Naive thymus-derived CD4-positive, alpha-beta T cell (primary cell): ENCODE measurements at regions not wholly inside any gene's neighbourhood (a gene's known extent, or its start where the extent isn't known, plus 50 kb on each side); places are given as distances from the start of the nearest gene placed in this dataset.
"Not testable (repeated sequence)": the region's sequence is repeated elsewhere in the genome, so short reads cannot be mapped to it uniquely, and the experiment has no call there.

Experiments
- ATAC-seq: fragments of 150-1000 bp; cut with Tn5 transposase; 2 replicates; pipeline ENCODE4 v1.10.0; 2021; ENCODE audit warnings: mild to moderate bottlenecking, moderate library complexity
- CTCF ChIA-PET: fragments of 350-600 bp; sonication (Branson Sonifier 250); formaldehyde crosslinking; loops from one replicate; lab custom pipeline; 2021; ENCODE audit warnings: antibody characterized with exemption; lab: Charles Lee
- POLR2A ChIA-PET: fragments of 350-600 bp; sonication (Branson Sonifier 250); formaldehyde crosslinking; loops from one replicate; lab custom pipeline; 2021; ENCODE audit warnings: antibody characterized with exemption, inconsistent platforms; lab: Charles Lee
- DNase-seq, 9 donors: peaks; one replicate each; pipeline versions ENCODE4 v3.0.0 to v3.0.0-alpha.2; 2020 to 2022; ENCODE audit warnings: mixed read lengths in 1 of 9
- H3K27ac ChIP-seq: one replicate; pipeline ENCODE4 v1.7.0; 2013; ENCODE audit warnings: mild to moderate bottlenecking, low read depth, low read length, moderate library complexity
- H3K27me3 ChIP-seq, 2 donors: one replicate each; pipeline ENCODE4 v1.7.0; 2013; ENCODE audit warnings: low read length in 2 of 2, mild to moderate bottlenecking in 2 of 2, moderate library complexity in 2 of 2; ENCODE audit not compliant: control insufficient read depth in 2 of 2, insufficient read depth in 2 of 2
- H3K36me3 ChIP-seq, 3 experiments: 1 replicate in 2 of 3; 2 replicates in 1 of 3; pipeline ENCODE4 v1.7.0; 2013; ENCODE audit warnings: low read length in 3 of 3, mild to moderate bottlenecking in 3 of 3, moderate library complexity in 1 of 3; ENCODE audit not compliant: insufficient read depth in 3 of 3, control insufficient read depth in 2 of 3
- H3K4me1 ChIP-seq, 2 donors: one replicate each; pipeline ENCODE4 v1.7.0; 2013; ENCODE audit warnings: low read length in 2 of 2, mild to moderate bottlenecking in 2 of 2, moderate library complexity in 1 of 2; ENCODE audit not compliant: control insufficient read depth in 2 of 2, insufficient read depth in 2 of 2
- H3K4me3 ChIP-seq: 2 replicates; pipeline ENCODE4 v1.7.0; 2013; ENCODE audit warnings: mild to moderate bottlenecking, low read length
- H3K9me3 ChIP-seq, 3 experiments: 1 replicate in 2 of 3; 2 replicates in 1 of 3; pipeline ENCODE4 v1.7.0; 2013; ENCODE audit warnings: low read length in 3 of 3; ENCODE audit not compliant: control insufficient read depth in 2 of 3
- H3K27ac Mint-ChIP-seq, 9 donors: one replicate each; pipeline ENCODE4 v1.8.0; 2020 to 2022; ENCODE audit warnings: mixed read lengths in 9 of 9, mild to moderate bottlenecking in 8 of 9, moderate library complexity in 5 of 9, inconsistent platforms in 2 of 9
- H3K27me3 Mint-ChIP-seq, 5 donors: one replicate each; pipeline ENCODE4 v1.8.0; 2021 to 2022; ENCODE audit warnings: mixed read lengths in 5 of 5, mild to moderate bottlenecking in 1 of 5
- H3K36me3 Mint-ChIP-seq, 5 donors: one replicate each; pipeline ENCODE4 v1.8.0; 2020 to 2022; ENCODE audit warnings: mixed read lengths in 5 of 5, mild to moderate bottlenecking in 3 of 5, inconsistent platforms in 1 of 5
- H3K4me1 Mint-ChIP-seq, 7 donors: one replicate each; pipeline ENCODE4 v1.8.0; 2020 to 2022; ENCODE audit warnings: mixed read lengths in 7 of 7, mild to moderate bottlenecking in 3 of 7, inconsistent platforms in 1 of 7
- H3K4me3 Mint-ChIP-seq, 10 donors: one replicate each; pipeline ENCODE4 v1.8.0; 2020 to 2022; ENCODE audit warnings: mild to moderate bottlenecking in 10 of 10, mixed read lengths in 10 of 10, moderate library complexity in 6 of 10, inconsistent platforms in 2 of 10
- H3K9me3 Mint-ChIP-seq, 11 donors: one replicate each; pipeline ENCODE4 v1.8.0; 2020 to 2022; ENCODE audit warnings: mixed read lengths in 11 of 11, mild to moderate bottlenecking in 4 of 11, inconsistent platforms in 1 of 11, moderate library complexity in 1 of 11
- intact Hi-C, 2 donors: fragments of 100-400 bp; cut with micrococcal nuclease; formaldehyde crosslinking; loops; one replicate each; pipeline ENCODE4 v1.15.1; 2023

DNA sequence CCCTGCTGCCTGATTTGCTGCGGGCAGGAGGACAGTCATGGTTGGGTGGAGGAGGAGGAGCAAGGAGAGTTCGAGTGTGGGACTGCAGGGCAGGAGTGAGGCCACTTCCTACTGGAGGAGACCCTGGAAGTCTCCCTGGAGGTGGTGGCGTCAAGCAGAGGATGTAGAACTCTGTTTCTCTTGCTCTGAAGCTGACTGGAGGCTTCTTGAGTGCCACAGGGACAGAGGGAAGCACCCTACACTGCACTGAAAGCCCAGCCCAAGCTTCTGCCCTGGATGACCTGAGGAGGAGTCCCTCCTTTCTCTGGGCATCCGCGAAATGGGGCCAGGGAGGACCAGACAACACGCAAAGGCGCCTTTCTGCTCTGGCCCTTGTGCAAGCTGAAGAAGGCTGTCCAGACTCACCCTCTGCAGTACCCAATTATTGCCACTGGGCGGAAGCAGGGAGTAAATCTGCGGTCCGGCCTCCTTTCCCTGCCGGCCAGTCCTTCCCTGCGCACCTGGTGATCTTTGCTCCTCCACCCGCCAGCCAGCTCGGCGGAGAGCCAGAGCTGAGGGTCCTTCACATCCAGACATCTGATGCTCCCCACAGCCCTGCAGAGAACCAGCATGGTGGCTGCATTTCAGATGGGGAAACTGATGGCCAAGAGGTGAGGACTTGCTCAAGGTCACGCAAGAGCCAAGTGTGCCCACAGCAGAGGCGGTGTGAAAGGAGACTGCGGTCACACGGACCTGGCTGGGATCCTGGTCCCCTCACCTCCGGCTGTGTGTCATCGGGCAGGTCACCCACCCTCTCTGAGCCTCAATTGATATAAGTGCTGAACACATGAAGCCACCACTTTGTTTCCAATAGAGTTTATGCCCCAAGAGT, 207.1 kb downstream of the TBC1D2B start:
- ChIA-PET POLR2A (no interaction called here), CTCF (no interaction called here)
- peak; percentile 51 for ATAC-seq

DNA sequence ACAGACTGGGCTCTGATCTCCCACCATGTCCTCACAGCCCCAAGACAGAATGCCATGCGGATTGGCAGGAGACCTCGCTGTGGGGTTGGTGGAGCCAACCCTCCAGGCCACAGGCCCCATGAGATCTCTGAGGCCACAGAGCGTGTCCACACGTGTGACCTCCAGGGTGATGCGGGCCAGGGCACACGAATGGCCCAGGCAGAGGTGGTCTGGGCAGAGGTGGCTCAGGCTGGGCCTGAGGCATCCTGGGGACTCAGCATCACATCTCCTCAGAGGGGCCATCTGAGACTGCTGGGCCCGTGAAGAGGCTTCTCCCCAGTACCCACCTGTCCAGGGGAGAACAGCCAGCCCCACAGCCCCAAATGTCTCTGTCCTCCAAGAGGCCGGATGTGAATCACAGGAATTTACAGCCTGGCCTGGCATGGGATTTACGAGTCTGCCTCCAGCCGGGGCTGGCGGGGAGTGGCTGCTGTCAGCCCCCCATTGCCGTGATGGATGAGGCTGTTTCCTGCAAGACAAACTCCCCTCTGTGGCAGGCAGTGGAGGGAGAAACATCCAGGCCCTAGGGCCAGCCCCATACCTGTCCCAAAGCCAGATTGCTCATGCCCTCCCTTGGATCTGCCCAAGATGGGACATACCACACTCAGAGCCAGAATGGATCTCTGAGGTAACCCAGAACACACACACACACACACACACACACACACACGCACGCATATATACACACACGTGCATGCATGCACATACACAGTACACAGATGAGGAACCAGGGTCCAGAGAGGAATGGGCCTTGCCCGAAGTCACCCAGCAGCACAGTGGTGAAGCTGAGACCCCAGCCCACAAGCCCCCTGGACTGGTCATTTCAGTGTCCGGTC, 208.3 kb downstream of the TBC1D2B start:
- Histone ChIP-seq H3K27me3 (no peaks in the 10 kb centered on the region), H3K4me1 (no peaks in the 10 kb centered on the region), H3K9me3 (no peaks in the 10 kb centered on the region), H3K27ac (no peak overlapping the region), H3K36me3 (no peaks in the 10 kb centered on the region), H3K4me3 (no peak overlapping the region)
- intact Hi-C loops = no loop called here
- H3K36me3 Mint-ChIP-seq = no peaks in the 10 kb centered on the region
- ChIA-PET POLR2A (no interaction called here), CTCF (no interaction called here)
- H3K4me3 Mint-ChIP-seq = no peak overlapping the region
- peaks cover 0 to 3% (median 0%) of the 10 kb centered on the region in 7 donors for H3K4me1 Mint-ChIP-seq
- no peak for DNase-seq
- H3K9me3 Mint-ChIP-seq = no peaks in the 10 kb centered on the region
- H3K27me3 Mint-ChIP-seq = no peaks in the 10 kb centered on the region
- ATAC-seq = no peak
- no peak overlapping the region for H3K27ac Mint-ChIP-seq

More for the DNA sequence above, 207.1 kb downstream of the TBC1D2B start:
- no peaks in the 10 kb centered on the region for H3K36me3 Mint-ChIP-seq
- DNase-seq = peak in 3 of 9 donors; percentile 8 to 54 (median 10)
- intact Hi-C loops = no loop called here
- no peaks in the 10 kb centered on the region for H3K27me3 Mint-ChIP-seq
- peaks cover 0 to 3% (median 0%) of the 10 kb centered on the region in 7 donors for H3K4me1 Mint-ChIP-seq
- no peak overlapping the region for H3K4me3 Mint-ChIP-seq
- no peaks in the 10 kb centered on the region for H3K4me1 ChIP-seq
- H3K4me3 ChIP-seq = no peak overlapping the region
- H3K27ac ChIP-seq = no peak overlapping the region
- no peaks in the 10 kb centered on the region for H3K36me3 ChIP-seq
- no peaks in the 10 kb centered on the region for H3K27me3 ChIP-seq
- no peak overlapping the region for H3K27ac Mint-ChIP-seq
- no peaks in the 10 kb centered on the region for H3K9me3 ChIP-seq
- H3K9me3 Mint-ChIP-seq = no peaks in the 10 kb centered on the region

DNA sequence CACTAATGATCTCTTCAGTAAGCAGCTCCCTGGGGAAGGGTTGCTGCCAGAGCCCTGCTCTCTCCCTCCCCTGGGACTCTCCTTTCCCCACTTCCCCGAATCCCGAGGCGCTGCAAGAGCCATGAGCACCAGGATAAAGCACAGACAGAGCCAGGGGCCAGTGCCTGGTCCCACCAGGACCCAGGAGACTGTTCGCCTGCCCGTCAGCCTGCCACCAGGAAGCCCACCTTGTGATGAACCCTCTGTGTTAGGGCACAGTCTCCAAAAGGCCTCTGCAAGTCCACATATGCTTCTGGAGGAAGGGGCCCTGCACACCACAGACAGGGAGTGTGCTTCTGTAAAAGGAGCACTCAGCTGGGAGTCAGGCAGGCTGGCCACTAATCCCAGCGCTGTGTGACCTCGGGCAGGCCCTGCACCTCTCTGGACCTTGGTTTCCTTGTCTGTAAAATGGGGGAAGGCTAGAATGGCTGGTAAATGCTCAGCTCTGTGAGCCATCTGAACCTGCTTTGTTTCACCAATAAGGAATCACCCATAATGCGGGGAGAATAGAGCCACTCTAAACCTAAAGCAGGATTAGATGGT, 209.4 kb downstream of the TBC1D2B start:
- H3K27ac Mint-ChIP-seq, H3K4me1 Mint-ChIP-seq, intact Hi-C loops, H3K4me1 ChIP-seq, H3K27ac ChIP-seq, H3K4me3 Mint-ChIP-seq, H3K9me3 Mint-ChIP-seq, H3K27me3 ChIP-seq, CTCF ChIA-PET, DNase-seq, POLR2A ChIA-PET, H3K9me3 ChIP-seq, ATAC-seq, H3K36me3 ChIP-seq, H3K36me3 Mint-ChIP-seq, H3K4me3 ChIP-seq, H3K27me3 Mint-ChIP-seq: not testable (repeated sequence)

DNA sequence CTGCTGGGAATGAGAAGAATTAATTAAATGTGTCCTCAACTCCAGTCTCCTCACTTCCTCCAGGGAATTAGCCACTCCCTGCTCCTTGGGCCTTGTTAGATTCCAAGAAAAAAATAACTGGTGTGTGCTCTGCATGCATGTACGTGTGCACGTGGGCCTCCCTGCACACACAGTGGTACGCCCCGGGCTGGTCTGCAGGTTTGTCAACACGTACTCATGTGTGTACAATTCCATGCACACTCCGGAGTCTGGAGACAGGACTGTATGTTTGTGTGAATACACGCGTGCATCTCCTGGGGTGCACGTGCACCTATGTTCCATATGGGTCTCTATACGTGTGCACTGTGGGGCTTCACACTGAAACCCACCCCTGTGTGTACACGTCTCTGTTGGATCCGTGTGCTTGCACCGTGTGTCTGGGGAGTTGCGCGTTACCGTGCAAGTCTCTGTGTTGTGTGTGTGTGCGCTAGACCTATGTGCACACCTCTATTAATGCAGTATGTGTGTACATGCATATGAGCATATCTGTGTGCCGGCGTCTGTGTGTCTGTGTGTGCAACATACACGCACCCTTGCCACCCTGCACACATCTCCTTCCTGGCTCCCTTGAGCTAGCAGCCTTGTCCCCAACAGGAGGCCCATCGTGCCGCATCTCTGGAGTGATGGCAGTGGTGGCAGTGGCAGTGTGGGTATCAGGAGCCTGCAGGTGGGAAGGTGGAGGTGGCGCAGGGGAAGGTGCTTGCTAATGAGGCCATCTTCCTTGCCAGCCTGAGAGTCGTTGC, 210.1 kb downstream of the TBC1D2B start:
- Histone ChIP-seq H3K4me1 (no peaks in the 10 kb centered on the region), H3K36me3 (no peaks in the 10 kb centered on the region), H3K4me3 (no peak overlapping the region), H3K9me3 (no peaks in the 10 kb centered on the region), H3K27ac (no peak overlapping the region), H3K27me3 (no peaks in the 10 kb centered on the region)
- ChIA-PET CTCF (no interaction called here), POLR2A (no interaction called here)
- peaks cover 0 to 3% (median 0%) of the 10 kb centered on the region in 7 donors for H3K4me1 Mint-ChIP-seq
- H3K9me3 Mint-ChIP-seq = no peaks in the 10 kb centered on the region
- H3K4me3 Mint-ChIP-seq = no peak overlapping the region
- H3K27me3 Mint-ChIP-seq = no peaks in the 10 kb centered on the region
- DNase-seq = no peak
- no peak overlapping the region for H3K27ac Mint-ChIP-seq
- no peak for ATAC-seq
- H3K36me3 Mint-ChIP-seq = no peaks in the 10 kb centered on the region
- intact Hi-C loops = no loop called here

DNA sequence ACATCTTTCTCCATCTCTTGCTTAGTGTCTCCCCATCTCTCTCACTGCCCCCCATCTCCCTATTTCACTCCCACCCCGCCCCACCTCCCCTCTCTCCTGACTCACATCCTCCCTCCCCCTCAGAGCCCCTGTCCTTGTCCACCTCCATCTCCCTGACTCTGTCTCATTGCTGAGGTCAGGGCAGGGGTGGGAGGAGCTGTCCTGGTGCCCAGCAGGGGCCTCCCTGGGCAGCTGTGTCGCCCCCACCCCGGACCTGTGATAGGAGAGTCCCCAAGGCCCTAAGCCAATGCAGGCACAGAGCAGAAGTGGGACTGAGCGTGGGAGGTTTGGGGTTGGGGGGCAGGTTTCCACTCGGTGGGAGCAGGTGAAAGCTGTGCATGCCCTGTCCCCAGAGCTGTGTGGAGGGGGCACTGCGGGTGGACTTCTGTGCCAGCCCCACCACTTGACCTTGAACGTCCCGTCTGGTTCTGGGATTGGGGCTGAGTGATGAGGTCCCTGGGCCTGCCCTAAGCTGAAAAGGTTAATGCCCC, 210.8 kb downstream of the TBC1D2B start:
- intact Hi-C loops = no loop called here
- ATAC-seq (no peak), DNase-seq (no peak)
- Mint-ChIP-seq H3K4me1 (peaks cover 0 to 3% (median 0%) of the 10 kb centered on the region in 7 donors), H3K9me3 (no peaks in the 10 kb centered on the region), H3K27ac (no peak overlapping the region), H3K36me3 (no peaks in the 10 kb centered on the region), H3K27me3 (peaks cover 0 to 4% (median 0%) of the 10 kb centered on the region in 5 donors), H3K4me3 (no peak overlapping the region)
- ChIA-PET POLR2A (no interaction called here), CTCF (no interaction called here)
- no peaks in the 10 kb centered on the region for H3K9me3 ChIP-seq
- no peaks in the 10 kb centered on the region for H3K27me3 ChIP-seq
- H3K27ac ChIP-seq = no peak overlapping the region
- H3K36me3 ChIP-seq = no peaks in the 10 kb centered on the region
- H3K4me3 ChIP-seq = no peak overlapping the region
- no peaks in the 10 kb centered on the region for H3K4me1 ChIP-seq

DNA sequence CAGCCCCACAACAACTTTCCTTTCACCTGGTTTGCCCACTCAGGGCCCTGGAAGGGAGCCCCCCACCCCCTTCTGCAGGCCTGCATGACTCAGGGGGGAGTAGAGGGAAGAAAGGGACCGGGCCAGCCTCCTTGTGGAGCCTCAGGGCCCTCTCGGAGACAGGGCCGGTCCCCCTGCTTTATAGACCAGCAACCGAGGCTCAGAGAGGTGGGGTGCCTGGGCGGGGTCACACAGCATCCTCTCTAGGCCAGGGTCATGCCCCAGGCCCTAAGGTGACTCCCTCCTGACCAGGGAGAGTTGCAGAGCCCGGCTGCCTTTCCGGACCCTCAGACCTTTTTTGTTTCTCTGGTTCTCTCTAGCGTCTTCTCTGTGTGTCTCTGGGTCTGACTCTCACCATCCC, 211.3 kb downstream of the TBC1D2B start:
- no peak for ATAC-seq
- Histone ChIP-seq H3K4me1 (no peaks in the 10 kb centered on the region), H3K27me3 (no peaks in the 10 kb centered on the region), H3K27ac (no peak overlapping the region), H3K9me3 (no peaks in the 10 kb centered on the region), H3K36me3 (no peaks in the 10 kb centered on the region), H3K4me3 (no peak overlapping the region)
- CTCF ChIA-PET = no interaction called here
- Mint-ChIP-seq H3K4me3 (no peak overlapping the region), H3K4me1 (peaks cover 0 to 3% (median 0%) of the 10 kb centered on the region in 7 donors), H3K27me3 (peaks cover 0 to 4% (median 0%) of the 10 kb centered on the region in 5 donors), H3K36me3 (no peaks in the 10 kb centered on the region), H3K27ac (no peak overlapping the region), H3K9me3 (no peaks in the 10 kb centered on the region)
- POLR2A ChIA-PET = no interaction called here
- intact Hi-C loops = no loop called here
- no peak for DNase-seq
